ENCODE measurements at regions not wholly inside any gene's neighbourhood (a gene's known extent, or its start where the extent isn't known, plus 50 kb on each side); places are given as distances from the start of the nearest gene placed in this dataset.
"Not testable (repeated sequence)": the region's sequence is repeated elsewhere in the genome, so short reads cannot be mapped to it uniquely, and the experiment has no call there.

DNA sequence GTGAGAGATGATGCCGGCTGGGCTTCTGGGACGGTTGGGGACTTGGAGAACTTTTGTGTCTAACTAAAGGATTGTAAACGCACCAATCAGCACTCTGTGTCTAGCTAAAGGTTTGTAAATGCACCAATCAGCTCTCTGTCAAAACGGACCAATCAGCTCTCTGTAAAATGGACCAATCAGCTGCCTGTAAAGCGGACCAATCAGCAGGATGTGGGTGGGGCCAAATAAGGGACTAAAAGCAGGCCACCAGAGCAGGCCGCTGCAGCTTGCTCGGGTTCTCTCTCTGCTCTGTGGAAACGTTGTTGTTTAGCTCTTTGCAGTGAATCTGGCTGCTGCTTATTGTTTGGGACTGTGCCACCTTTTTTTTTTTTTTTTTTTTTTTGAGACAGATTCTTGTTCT, 705.1 kb downstream of the SEMA5A start:
- TF ChIP-seq, protein P1, sequence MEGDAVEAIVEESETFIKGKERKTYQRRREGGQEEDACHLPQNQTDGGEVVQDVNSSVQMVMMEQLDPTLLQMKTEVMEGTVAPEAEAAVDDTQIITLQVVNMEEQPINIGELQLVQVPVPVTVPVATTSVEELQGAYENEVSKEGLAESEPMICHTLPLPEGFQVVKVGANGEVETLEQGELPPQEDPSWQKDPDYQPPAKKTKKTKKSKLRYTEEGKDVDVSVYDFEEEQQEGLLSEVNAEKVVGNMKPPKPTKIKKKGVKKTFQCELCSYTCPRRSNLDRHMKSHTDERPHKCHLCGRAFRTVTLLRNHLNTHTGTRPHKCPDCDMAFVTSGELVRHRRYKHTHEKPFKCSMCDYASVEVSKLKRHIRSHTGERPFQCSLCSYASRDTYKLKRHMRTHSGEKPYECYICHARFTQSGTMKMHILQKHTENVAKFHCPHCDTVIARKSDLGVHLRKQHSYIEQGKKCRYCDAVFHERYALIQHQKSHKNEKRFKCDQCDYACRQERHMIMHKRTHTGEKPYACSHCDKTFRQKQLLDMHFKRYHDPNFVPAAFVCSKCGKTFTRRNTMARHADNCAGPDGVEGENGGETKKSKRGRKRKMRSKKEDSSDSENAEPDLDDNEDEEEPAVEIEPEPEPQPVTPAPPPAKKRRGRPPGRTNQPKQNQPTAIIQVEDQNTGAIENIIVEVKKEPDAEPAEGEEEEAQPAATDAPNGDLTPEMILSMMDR (IDR thresholded peaks at IDR 0.05; ENCODE audit: extremely low read depth in 1 of 2, insufficient read depth in 1 of 2, low read depth in 1 of 2, low read length in 2 of 2): not testable (repeated sequence)
- TF ChIP-seq POLR2A (IDR thresholded peaks at IDR 0.05; ENCODE audit: low read depth, low read length); POLR2AphosphoS5 (IDR thresholded peaks at IDR 0.05; ENCODE audit: insufficient read depth, low read depth, low read length); JUN (IDR thresholded peaks at IDR 0.05; ENCODE audit: borderline replicate concordance, insufficient read depth, insufficient read length, low read depth): not testable (repeated sequence)

All from endothelial cell of umbilical vein (primary cell).